ENCODE measurements at regions not wholly inside any gene's neighbourhood (a gene's known extent, or its start where the extent isn't known, plus 50 kb on each side); places are given as distances from the start of the nearest gene placed in this dataset.
"Not testable (repeated sequence)": the region's sequence is repeated elsewhere in the genome, so short reads cannot be mapped to it uniquely, and the experiment has no call there.

GRCh38 chr4:111045992-111046391, 423.1 kb upstream of the PITX2 start:
- no peak for DNase-seq

GRCh38 chr4:111046811-111047210, 423.9 kb upstream of the PITX2 start:
- DNase-seq = no peak

- no peak for DNase-seq
Observed at GRCh38 chr4:111048316-111048715, 425.4 kb upstream of the PITX2 start.

- no peak for DNase-seq
Observed at GRCh38 chr4:111064342-111064993, 441.6 kb upstream of the PITX2 start.

- DNase-seq = no peak
Observed at GRCh38 chr4:111066001-111066400, 443.1 kb upstream of the PITX2 start.

- no peak for DNase-seq
Observed at GRCh38 chr4:111066447-111066846, 443.6 kb upstream of the PITX2 start.

GRCh38 chr4:111066887-111067286, 444.0 kb upstream of the PITX2 start:
- no peak for DNase-seq

- no peak for DNase-seq
Observed at GRCh38 chr4:111068883-111069282, 446.0 kb upstream of the PITX2 start.

GRCh38 chr4:111070390-111070789, 447.5 kb upstream of the PITX2 start:
- DNase-seq = no peak

- DNase-seq = no peak
Observed at GRCh38 chr4:111074523-111075114, 451.7 kb upstream of the PITX2 start.

GRCh38 chr4:111076299-111076698, 453.4 kb upstream of the PITX2 start:
- DNase-seq = not testable (repeated sequence)

- DNase-seq = no peak
Observed at GRCh38 chr4:111108153-111108552, 485.3 kb upstream of the PITX2 start.

- DNase-seq = no peak
Observed at GRCh38 chr4:111113591-111113990, 490.7 kb upstream of the PITX2 start.

- no peak for DNase-seq
Observed at GRCh38 chr4:111115881-111116280, 493.0 kb upstream of the PITX2 start.

- DNase-seq = no peak
Observed at GRCh38 chr4:111120191-111120590, 497.3 kb upstream of the PITX2 start.

GRCh38 chr4:111126340-111126739, 503.5 kb upstream of the PITX2 start:
- DNase-seq = no peak

GRCh38 chr4:111127841-111128240, 505.0 kb upstream of the PITX2 start:
- DNase-seq = no peak

GRCh38 chr4:111128327-111128726, 505.4 kb upstream of the PITX2 start:
- DNase-seq = no peak

GRCh38 chr4:111136438-111136837, 513.6 kb upstream of the PITX2 start:
- no peak for DNase-seq

- no peak for DNase-seq
Observed at GRCh38 chr4:111136967-111137366, 514.1 kb upstream of the PITX2 start.

- no peak for DNase-seq
Observed at GRCh38 chr4:111143510-111143909, 520.6 kb upstream of the PITX2 start.

- DNase-seq = no peak
Observed at GRCh38 chr4:111154934-111155333, 532.1 kb upstream of the PITX2 start.

GRCh38 chr4:111164556-111164955, 541.7 kb upstream of the PITX2 start:
- DNase-seq = not testable (repeated sequence)

GRCh38 chr4:111174331-111174730, 551.5 kb upstream of the PITX2 start:
- no peak for DNase-seq

- DNase-seq = no peak
Observed at GRCh38 chr4:111178231-111178630, 555.4 kb upstream of the PITX2 start.
